Activated CD8-positive, alpha-beta T cell treated with anti-CD3 and anti-CD28 coated beads for 36 hours (primary cell): ENCODE measurements at regions not wholly inside any gene's neighbourhood (a gene's known extent, or its start where the extent isn't known, plus 50 kb on each side); places are given as distances from the start of the nearest gene placed in this dataset.

Experiments
- ATAC-seq: fragments of 200-7000 bp; cut with Tn5 transposase; one replicate; pipeline ENCODE4 v1.10.0; 2021; ENCODE audit warnings: mild to moderate bottlenecking, moderate library complexity
- CTCF ChIA-PET: fragments of 350-600 bp; sonication (Branson Sonifier 250); formaldehyde crosslinking; loops from one replicate; lab custom pipeline; 2021; ENCODE audit warnings: antibody characterized with exemption; lab: Charles Lee
- POLR2A ChIA-PET: fragments of 350-600 bp; sonication (Branson Sonifier 250); formaldehyde crosslinking; loops from one replicate; lab custom pipeline; 2021; ENCODE audit warnings: antibody characterized with exemption; lab: Charles Lee
- DNase-seq: peaks from one replicate; pipeline ENCODE4 v3.0.0-alpha.2; 2020
- H3K27ac Mint-ChIP-seq: one replicate; pipeline ENCODE4 v1.8.0; 2021; ENCODE audit warnings: mild to moderate bottlenecking, mixed read lengths
- H3K27me3 Mint-ChIP-seq: one replicate; pipeline ENCODE4 v1.8.0; 2021; ENCODE audit warnings: mixed read lengths
- H3K36me3 Mint-ChIP-seq: one replicate; pipeline ENCODE4 v1.8.0; 2021; ENCODE audit warnings: low read depth, mixed read lengths
- H3K4me1 Mint-ChIP-seq: one replicate; pipeline ENCODE4 v1.8.0; 2021; ENCODE audit warnings: low read depth, mixed read lengths
- H3K4me3 Mint-ChIP-seq: one replicate; pipeline ENCODE4 v1.8.0; 2021; ENCODE audit warnings: mild to moderate bottlenecking, moderate library complexity, mixed read lengths
- H3K9me3 Mint-ChIP-seq: one replicate; pipeline ENCODE4 v1.8.0; 2021; ENCODE audit warnings: mixed read lengths
- intact Hi-C: fragments of 100-400 bp; cut with micrococcal nuclease; formaldehyde crosslinking; loops from one replicate; pipeline ENCODE4 v1.10.0; 2022
- TF ChIP-seq, protein P1 (sequence below): fragments of 200-600 bp; IDR thresholded peaks from one replicate; pipeline ENCODE4 v1.8.0; 2022; ENCODE audit warnings: antibody characterized with exemption, mild to moderate bottlenecking

GRCh38 chr12:76711241-76711640 is 52.7 kb upstream of the ZDHHC17 start:
- ChIA-PET POLR2A (no interaction called here), CTCF (no interaction called here)
- H3K9me3 Mint-ChIP-seq: no peaks in the 10 kb centered on the region
- no peaks in the 10 kb centered on the region for H3K4me1 Mint-ChIP-seq
- no peaks in the 10 kb centered on the region for H3K27me3 Mint-ChIP-seq
- no peaks in the 10 kb centered on the region for H3K36me3 Mint-ChIP-seq
- no peak overlapping the region for H3K27ac Mint-ChIP-seq
- DNase-seq (no peak), ATAC-seq (no peak)
- TF ChIP-seq, protein P1, sequence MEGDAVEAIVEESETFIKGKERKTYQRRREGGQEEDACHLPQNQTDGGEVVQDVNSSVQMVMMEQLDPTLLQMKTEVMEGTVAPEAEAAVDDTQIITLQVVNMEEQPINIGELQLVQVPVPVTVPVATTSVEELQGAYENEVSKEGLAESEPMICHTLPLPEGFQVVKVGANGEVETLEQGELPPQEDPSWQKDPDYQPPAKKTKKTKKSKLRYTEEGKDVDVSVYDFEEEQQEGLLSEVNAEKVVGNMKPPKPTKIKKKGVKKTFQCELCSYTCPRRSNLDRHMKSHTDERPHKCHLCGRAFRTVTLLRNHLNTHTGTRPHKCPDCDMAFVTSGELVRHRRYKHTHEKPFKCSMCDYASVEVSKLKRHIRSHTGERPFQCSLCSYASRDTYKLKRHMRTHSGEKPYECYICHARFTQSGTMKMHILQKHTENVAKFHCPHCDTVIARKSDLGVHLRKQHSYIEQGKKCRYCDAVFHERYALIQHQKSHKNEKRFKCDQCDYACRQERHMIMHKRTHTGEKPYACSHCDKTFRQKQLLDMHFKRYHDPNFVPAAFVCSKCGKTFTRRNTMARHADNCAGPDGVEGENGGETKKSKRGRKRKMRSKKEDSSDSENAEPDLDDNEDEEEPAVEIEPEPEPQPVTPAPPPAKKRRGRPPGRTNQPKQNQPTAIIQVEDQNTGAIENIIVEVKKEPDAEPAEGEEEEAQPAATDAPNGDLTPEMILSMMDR: no peak
- no peak overlapping the region for H3K4me3 Mint-ChIP-seq
- intact Hi-C loops: no loop called here

- TF ChIP-seq, protein P1: no peak
- Mint-ChIP-seq H3K4me3 (no peak overlapping the region), H3K4me1 (no peaks in the 10 kb centered on the region), H3K27me3 (no peaks in the 10 kb centered on the region), H3K36me3 (no peaks in the 10 kb centered on the region), H3K9me3 (no peaks in the 10 kb centered on the region), H3K27ac (no peak overlapping the region)
- ChIA-PET POLR2A (no interaction called here), CTCF (interaction anchor here (1.2 to 1.5 kb wide), 2 partner anchors 9 to 78 kb away, joined by 5 to 7 read pairs; no protein-coding TSS in a partner anchor)
- DNase-seq: no peak
- intact Hi-C loops: no loop called here
- no peak for ATAC-seq
Measured at GRCh38 chr12:76713130-76713529, 50.8 kb upstream of the ZDHHC17 start.

DNA sequence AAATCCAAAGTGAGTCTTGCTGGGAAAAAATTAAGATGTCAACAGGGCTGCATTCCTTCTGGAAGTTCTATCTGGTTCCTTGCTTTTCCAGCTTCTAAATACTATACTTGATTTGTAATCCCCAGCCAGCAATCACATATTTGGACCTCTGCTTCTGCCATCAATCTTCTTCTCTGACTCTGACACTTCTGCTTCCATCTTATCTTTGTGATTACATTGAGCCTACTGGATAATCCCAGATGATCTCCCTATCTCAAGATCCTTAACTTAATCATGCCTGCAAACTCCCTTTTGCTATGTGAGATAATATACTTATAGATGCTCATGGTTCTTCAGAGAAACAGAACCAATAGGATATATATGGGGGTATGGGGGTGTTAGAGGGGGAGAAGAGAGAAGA is 49.9 kb upstream of the ZDHHC17 start:
- Mint-ChIP-seq H3K27me3 (no peaks in the 10 kb centered on the region), H3K4me3 (no peak overlapping the region), H3K36me3 (no peaks in the 10 kb centered on the region), H3K27ac (no peak overlapping the region), H3K4me1 (no peaks in the 10 kb centered on the region), H3K9me3 (no peaks in the 10 kb centered on the region)
- no peak for DNase-seq
- CTCF ChIA-PET: interaction anchor here (1.5 kb wide), 1 partner anchor 10 kb away, joined by 5 read pairs; no protein-coding TSS in a partner anchor
- TF ChIP-seq, protein P1: no peak
- intact Hi-C loops: no loop called here
- POLR2A ChIA-PET: interaction anchor here (0.6 kb wide), 1 partner anchor 1212 kb away, joined by 3 read pairs; no protein-coding TSS in a partner anchor
- ATAC-seq: no peak
